Vagina (tissue), 2 donors: ENCODE measurements at regions not wholly inside any gene's neighbourhood (a gene's known extent, or its start where the extent isn't known, plus 50 kb on each side); places are given as distances from the start of the nearest gene placed in this dataset.

Experiments
- DNase-seq, 2 donors: peaks; one replicate each; pipeline ENCODE4 v3.0.0-alpha.2; 2017; ENCODE audit errors: extremely low spot score in 2 of 2
- H3K27ac ChIP-seq: fragments of 200-600 bp; sonication (generic); one replicate; pipeline ENCODE4 v1.5.1; 2019
- H3K27me3 ChIP-seq: fragments of 200-600 bp; sonication (generic); one replicate; pipeline ENCODE4 v1.5.1; 2019
- H3K36me3 ChIP-seq, 2 donors: fragments of 200-600 bp; sonication (generic); one replicate each; pipeline ENCODE4 v1.5.1; 2017 to 2019
- H3K4me1 ChIP-seq: fragments of 200-600 bp; sonication (generic); one replicate; pipeline ENCODE4 v1.5.1; 2019
- H3K4me3 ChIP-seq, 2 donors: fragments of 200-600 bp; sonication (generic); 1 replicate in 1 of 2; 2 replicates in 1 of 2; pipeline ENCODE4 v1.5.1; 2016 to 2019
- H3K9me3 ChIP-seq: fragments of 200-600 bp; sonication (generic); one replicate; pipeline ENCODE4 v1.5.1; 2019
- POLR2A ChIP-seq, 2 donors: fragments of 450-650 bp; IDR thresholded peaks; one replicate each; pipeline ENCODE4 v1.6.1; 2017; ENCODE audit warnings: antibody characterized with exemption in 2 of 2, mild to moderate bottlenecking in 2 of 2, moderate library complexity in 2 of 2
- POLR2AphosphoS5 ChIP-seq, 2 donors: sonication (generic); formaldehyde crosslinking; IDR thresholded peaks; one replicate each; pipeline ENCODE4 v1.9.0; 2017; ENCODE audit warnings: antibody characterized with exemption in 2 of 2, mild to moderate bottlenecking in 2 of 2, low read depth in 1 of 2; ENCODE audit not compliant: insufficient read depth in 1 of 2
- intact Hi-C: fragments of 100-400 bp; cut with DNase I; formaldehyde crosslinking; loops from one replicate; pipeline ENCODE4 v1.15.1; 2023
- TF ChIP-seq, protein P1 (sequence below), 3 experiments: fragments of 450-650 bp in 2 of 3; fragments of 200-600 bp in 1 of 3; sonication (generic) in 1 of 3; IDR thresholded peaks; one replicate each; pipeline ENCODE4 v1.5.1; 2017 to 2019; ENCODE audit warnings: antibody characterized with exemption in 3 of 3, mild to moderate bottlenecking in 2 of 3, moderate library complexity in 2 of 3

DNA sequence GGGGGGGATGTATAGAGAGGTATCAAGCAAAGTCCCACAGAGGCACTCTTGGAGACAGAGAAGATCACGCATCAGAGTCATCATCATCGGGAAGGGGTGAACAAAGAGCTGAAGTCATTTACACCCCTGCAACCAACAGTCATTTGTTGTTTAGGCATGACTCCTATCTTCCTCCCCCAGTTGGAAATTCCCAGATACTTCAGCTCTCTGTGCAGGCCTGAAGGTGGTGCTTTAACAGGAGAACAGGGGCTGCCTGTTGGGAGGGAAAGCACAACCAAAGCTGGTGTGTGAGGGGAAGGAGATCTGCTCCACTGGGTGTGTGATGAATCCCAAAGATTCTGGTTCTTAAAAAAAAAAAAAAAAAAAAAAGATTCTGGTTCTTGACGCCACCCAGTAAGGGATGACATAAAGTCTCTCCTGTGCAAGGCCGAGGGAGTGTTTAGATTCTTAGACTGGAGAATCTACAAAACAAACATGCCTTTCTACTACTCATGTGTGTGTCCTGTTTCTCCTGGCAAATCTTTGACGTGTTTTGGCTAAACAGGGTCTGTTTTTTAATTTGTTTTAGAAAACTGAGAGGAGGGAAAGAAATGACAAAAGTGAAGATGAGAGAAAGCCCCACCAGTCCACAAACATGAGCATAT is 121.0 kb upstream of the ARHGAP5 start:
- intact Hi-C loops, result no loop called here
- Histone ChIP-seq H3K4me1 (peaks cover 4% of the 10 kb centered on the region), H3K27me3 (no peaks in the 10 kb centered on the region)

DNA sequence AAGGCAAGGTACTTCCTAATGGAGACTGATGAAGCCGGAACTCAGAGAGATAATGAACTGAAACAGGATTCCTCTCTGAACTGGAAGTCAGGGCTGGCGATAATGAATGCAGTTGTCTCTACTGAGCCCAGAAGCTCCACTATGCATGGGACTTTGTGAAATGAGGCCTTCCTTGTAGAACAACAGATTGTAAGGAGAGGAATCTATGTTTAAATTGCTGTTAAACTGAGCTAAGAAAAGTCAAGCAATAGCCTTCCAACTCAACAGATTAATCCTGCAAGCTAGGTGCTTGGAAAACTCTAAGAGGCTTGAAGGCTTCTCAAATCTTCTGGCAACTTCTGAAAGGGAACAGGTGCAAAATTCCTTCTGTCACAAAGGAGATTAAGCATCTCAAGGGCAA is 119.5 kb upstream of the ARHGAP5 start:
- no peak for DNase-seq
- Histone ChIP-seq H3K27ac (no peak overlapping the region), H3K4me1 (no peaks in the 10 kb centered on the region), H3K4me3 (no peak overlapping the region), H3K27me3 (no peaks in the 10 kb centered on the region), H3K36me3 (no peaks in the 10 kb centered on the region), H3K9me3 (no peaks in the 10 kb centered on the region)
- intact Hi-C loops, result no loop called here
- TF ChIP-seq POLR2AphosphoS5 (IDR thresholded peaks at IDR 0.05; ENCODE audit: insufficient read depth in 1 of 2, low read depth in 1 of 2), result no peak
- TF ChIP-seq, protein P1, sequence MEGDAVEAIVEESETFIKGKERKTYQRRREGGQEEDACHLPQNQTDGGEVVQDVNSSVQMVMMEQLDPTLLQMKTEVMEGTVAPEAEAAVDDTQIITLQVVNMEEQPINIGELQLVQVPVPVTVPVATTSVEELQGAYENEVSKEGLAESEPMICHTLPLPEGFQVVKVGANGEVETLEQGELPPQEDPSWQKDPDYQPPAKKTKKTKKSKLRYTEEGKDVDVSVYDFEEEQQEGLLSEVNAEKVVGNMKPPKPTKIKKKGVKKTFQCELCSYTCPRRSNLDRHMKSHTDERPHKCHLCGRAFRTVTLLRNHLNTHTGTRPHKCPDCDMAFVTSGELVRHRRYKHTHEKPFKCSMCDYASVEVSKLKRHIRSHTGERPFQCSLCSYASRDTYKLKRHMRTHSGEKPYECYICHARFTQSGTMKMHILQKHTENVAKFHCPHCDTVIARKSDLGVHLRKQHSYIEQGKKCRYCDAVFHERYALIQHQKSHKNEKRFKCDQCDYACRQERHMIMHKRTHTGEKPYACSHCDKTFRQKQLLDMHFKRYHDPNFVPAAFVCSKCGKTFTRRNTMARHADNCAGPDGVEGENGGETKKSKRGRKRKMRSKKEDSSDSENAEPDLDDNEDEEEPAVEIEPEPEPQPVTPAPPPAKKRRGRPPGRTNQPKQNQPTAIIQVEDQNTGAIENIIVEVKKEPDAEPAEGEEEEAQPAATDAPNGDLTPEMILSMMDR (IDR thresholded peaks at IDR 0.05), result no peak
- no peak for TF ChIP-seq POLR2A (IDR thresholded peaks at IDR 0.05)

More for the DNA sequence above, 121.0 kb upstream of the ARHGAP5 start:
- Histone ChIP-seq H3K36me3 (no peaks in the 10 kb centered on the region), H3K9me3 (no peaks in the 10 kb centered on the region), H3K4me3 (no peak overlapping the region), H3K27ac (no peak overlapping the region)
- no peak for DNase-seq
- TF ChIP-seq POLR2A (IDR thresholded peaks at IDR 0.05) (no peak), POLR2AphosphoS5 (IDR thresholded peaks at IDR 0.05; ENCODE audit: insufficient read depth in 1 of 2, low read depth in 1 of 2) (no peak)
- TF ChIP-seq, protein P1 (IDR thresholded peaks at IDR 0.05), result no peak

DNA sequence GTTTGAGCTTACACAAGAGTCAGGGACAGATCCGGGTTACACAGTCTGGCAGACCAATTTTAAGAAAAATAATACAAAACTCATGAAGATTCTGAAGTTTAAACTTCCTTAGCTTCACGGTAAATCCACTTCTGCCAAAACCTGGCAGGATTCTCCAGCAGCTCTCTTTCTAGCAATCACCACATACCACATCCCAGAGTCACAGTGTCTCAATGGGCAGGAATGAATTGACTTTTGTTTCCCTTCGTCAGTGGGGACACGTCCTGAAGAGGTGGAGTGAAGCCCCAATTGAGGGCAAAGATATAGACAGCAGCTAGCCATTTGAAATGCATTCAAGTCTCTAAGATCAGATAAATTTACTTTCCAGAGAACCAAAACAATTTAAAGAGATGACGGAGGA is 117.1 kb upstream of the ARHGAP5 start:
- intact Hi-C loops, result loop anchor here (10.0 kb wide), 1 partner anchor 115 kb away; the partner anchor contains the start of gene ARHGAP5
- H3K36me3 ChIP-seq, result no peaks in the 10 kb centered on the region
- no peak overlapping the region for H3K27ac ChIP-seq
- H3K27me3 ChIP-seq, result no peaks in the 10 kb centered on the region
- peaks cover 7% of the 10 kb centered on the region for H3K4me1 ChIP-seq
- TF ChIP-seq POLR2A (IDR thresholded peaks at IDR 0.05) (no peak), POLR2AphosphoS5 (IDR thresholded peaks at IDR 0.05; ENCODE audit: insufficient read depth in 1 of 2, low read depth in 1 of 2) (no peak)
- TF ChIP-seq, protein P1 (IDR thresholded peaks at IDR 0.05), result no peak
- no peaks in the 10 kb centered on the region for H3K9me3 ChIP-seq
- no peak overlapping the region for H3K4me3 ChIP-seq
- no peak for DNase-seq

DNA sequence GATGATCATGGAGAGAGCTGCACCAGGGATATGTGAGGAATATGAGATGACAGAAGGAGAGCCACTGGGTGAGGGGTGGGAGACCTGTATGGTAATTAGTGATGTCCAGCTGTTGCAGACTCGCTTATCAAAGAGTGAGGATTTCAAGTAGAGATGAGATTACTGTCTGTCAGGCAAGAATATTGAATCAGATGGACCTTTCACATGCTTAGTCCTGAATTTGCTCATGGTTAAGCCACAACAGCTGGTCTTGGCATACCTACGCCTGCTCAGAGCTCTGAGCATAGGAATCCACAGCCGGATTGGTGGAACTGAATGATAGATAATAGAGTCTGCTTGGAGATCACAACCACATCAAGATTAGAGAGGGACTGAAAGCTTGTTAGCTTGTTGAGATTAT is 115.2 kb upstream of the ARHGAP5 start:
- Histone ChIP-seq H3K36me3 (no peaks in the 10 kb centered on the region), H3K4me3 (no peak overlapping the region), H3K9me3 (no peaks in the 10 kb centered on the region), H3K27ac (no peak overlapping the region), H3K4me1 (peaks cover 23% of the 10 kb centered on the region), H3K27me3 (no peaks in the 10 kb centered on the region)
- no peak for DNase-seq
- TF ChIP-seq POLR2A (IDR thresholded peaks at IDR 0.05) (no peak), POLR2AphosphoS5 (IDR thresholded peaks at IDR 0.05; ENCODE audit: insufficient read depth in 1 of 2, low read depth in 1 of 2) (no peak)
- TF ChIP-seq, protein P1 (IDR thresholded peaks at IDR 0.05), result no peak
- intact Hi-C loops, result loop anchor here (10.0 kb wide), 1 partner anchor 113 kb away; the partner anchor contains the start of gene ARHGAP5

DNA sequence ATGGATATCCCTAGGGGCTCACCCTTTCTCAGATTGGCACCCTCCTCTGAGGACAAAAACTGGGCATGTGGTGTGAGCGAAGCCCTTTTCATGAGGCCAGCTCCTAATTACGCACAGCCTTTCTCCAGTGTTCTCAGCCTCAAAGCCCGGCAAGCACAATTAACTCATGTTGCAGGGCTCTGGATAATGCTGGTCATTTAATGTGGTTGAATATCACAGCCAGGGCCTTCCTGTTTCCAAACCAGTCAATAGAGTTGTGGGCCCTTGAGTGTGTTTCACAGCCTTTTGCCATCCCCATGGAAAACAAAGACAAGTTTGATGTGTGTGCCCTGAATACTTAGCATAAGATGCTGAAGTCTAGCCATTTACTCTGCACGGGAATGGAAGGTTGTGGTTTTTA is 114.2 kb upstream of the ARHGAP5 start:
- no peak for DNase-seq
- Histone ChIP-seq H3K27me3 (no peaks in the 10 kb centered on the region), H3K27ac (no peak overlapping the region), H3K4me1 (peaks cover 33% of the 10 kb centered on the region), H3K9me3 (no peaks in the 10 kb centered on the region), H3K36me3 (no peaks in the 10 kb centered on the region), H3K4me3 (no peak overlapping the region)
- intact Hi-C loops, result loop anchor here (10.0 kb wide), 1 partner anchor 112 kb away; the partner anchor contains the start of gene ARHGAP5
- TF ChIP-seq POLR2A (IDR thresholded peaks at IDR 0.05), result no peak
- TF ChIP-seq POLR2AphosphoS5 (IDR thresholded peaks at IDR 0.05; ENCODE audit: insufficient read depth in 1 of 2, low read depth in 1 of 2), result no peak
- TF ChIP-seq, protein P1 (IDR thresholded peaks at IDR 0.05), result no peak
